CD4-positive, alpha-beta T cell treated with Interleukin-17A for 4 hours (primary cell): ENCODE measurements at regions not wholly inside any gene's neighbourhood (a gene's known extent, or its start where the extent isn't known, plus 50 kb on each side); places are given as distances from the start of the nearest gene placed in this dataset.

ENCODE experiments used
- DNase-seq: peaks from one replicate; pipeline ENCODE4 v3.0.0-alpha.2; 2020; ENCODE audit warnings: mixed read lengths

GRCh38 chr16:85383836-85384832 lies 229.0 kb upstream of the GSE1 start:
- DNase-seq: no peak

GRCh38 chr16:85384833-85385462 lies 228.2 kb upstream of the GSE1 start:
- DNase-seq: no peak

GRCh38 chr16:85385463-85386331 lies 227.4 kb upstream of the GSE1 start:
- no peak for DNase-seq

- DNase-seq: no peak
These were observed 226.5 kb upstream of the GSE1 start for GRCh38 chr16:85386467-85387170.

GRCh38 chr16:85387171-85387507 lies 226.0 kb upstream of the GSE1 start:
- no peak for DNase-seq

GRCh38 chr16:85387731-85388295 lies 225.3 kb upstream of the GSE1 start:
- no peak for DNase-seq

GRCh38 chr16:85389679-85390470 lies 223.2 kb upstream of the GSE1 start:
- no peak for DNase-seq

- no peak for DNase-seq
These were observed 222.5 kb upstream of the GSE1 start for GRCh38 chr16:85390511-85391174.

GRCh38 chr16:85391175-85391707 lies 221.9 kb upstream of the GSE1 start:
- DNase-seq: no peak

GRCh38 chr16:85391769-85392583 lies 221.1 kb upstream of the GSE1 start:
- no peak for DNase-seq

- no peak for DNase-seq
These were observed 220.1 kb upstream of the GSE1 start for GRCh38 chr16:85392756-85393673.

- DNase-seq: peak; percentile 77
These were observed 219.3 kb upstream of the GSE1 start for GRCh38 chr16:85393674-85394451.

GRCh38 chr16:85394456-85395206 lies 218.5 kb upstream of the GSE1 start:
- DNase-seq: no peak

- no peak for DNase-seq
These were observed 217.8 kb upstream of the GSE1 start for GRCh38 chr16:85395207-85395912.

GRCh38 chr16:85395913-85396878 lies 216.9 kb upstream of the GSE1 start:
- DNase-seq: no peak
